H1 (cell line): ENCODE measurements at regions not wholly inside any gene's neighbourhood (a gene's known extent, or its start where the extent isn't known, plus 50 kb on each side); places are given as distances from the start of the nearest gene placed in this dataset.

Experiments used
- CTCF ChIA-PET: fragments of 300-600 bp; sonication (Branson Sonifier 250); formaldehyde crosslinking; loops from one replicate; lab custom pipeline; 2021; ENCODE audit not compliant: partially characterized antibody; lab: Charles Lee
- POLR2A ChIA-PET: fragments of 300-600 bp; sonication (Branson Sonifier 250); formaldehyde crosslinking; loops from one replicate; lab custom pipeline; 2021; ENCODE audit warnings: inconsistent platforms; ENCODE audit not compliant: partially characterized antibody; lab: Charles Lee
- DNase-seq, 2 experiments: peaks; one replicate each; pipeline versions ENCODE4 v3.0.0 to v3.0.0-alpha.2; 2010 to 2022; ENCODE audit warnings: low spot score in 2 of 2, low read depth in 1 of 2, mixed read lengths in 1 of 2
- FAIRE-seq: peaks from 2 replicates; lab custom pipeline; 2011; peaks lifted over from hg19 to GRCh38; lab: Jason Lieb, UNC
- H2AFZ ChIP-seq: 2 replicates; pipeline ENCODE4 v1.8.1; 2012; ENCODE audit warnings: low read length, inconsistent platforms
- H2AK5ac ChIP-seq: 2 replicates; pipeline ENCODE4 v1.6.1; 2013; ENCODE audit warnings: low read depth, low read length
- H2BK120ac ChIP-seq: replicated peaks from 2 replicates; pipeline ENCODE3; 2013; ENCODE audit warnings: low read depth, low read length, inconsistent platforms
- H2BK12ac ChIP-seq: 2 replicates; pipeline ENCODE4 v1.6.1; 2013; ENCODE audit warnings: low read depth, low read length
- H2BK15ac ChIP-seq: 2 replicates; pipeline ENCODE4 v1.6.1; 2013; ENCODE audit warnings: low read length
- H2BK20ac ChIP-seq: 2 replicates; pipeline ENCODE4 v1.6.1; 2013; ENCODE audit warnings: low read length
- H2BK5ac ChIP-seq: 2 replicates; pipeline ENCODE4 v1.6.1; 2013; ENCODE audit warnings: low read depth, low read length
- H3K14ac ChIP-seq: 2 replicates; pipeline ENCODE4 v1.6.1; 2013; ENCODE audit warnings: inconsistent platforms; ENCODE audit not compliant: insufficient read length
- H3K18ac ChIP-seq: 2 replicates; pipeline ENCODE4 v1.6.1; 2013; ENCODE audit warnings: low read length; ENCODE audit errors: extremely low read depth
- H3K23ac ChIP-seq: 2 replicates; pipeline ENCODE4 v1.6.1; 2013; ENCODE audit warnings: inconsistent platforms; ENCODE audit not compliant: insufficient read length
- H3K23me2 ChIP-seq: 2 replicates; pipeline ENCODE4 v1.6.1; 2013; ENCODE audit warnings: low read depth, low read length
- H3K27ac ChIP-seq: 2 replicates; pipeline ENCODE4 v1.6.1; 2011; ENCODE audit warnings: low read depth, low read length, inconsistent platforms
- H3K27me3 ChIP-seq, 4 experiments: replicated peaks in 1 of 4; 1 replicate in 1 of 4; 2 replicates in 3 of 4; pipeline versions ENCODE4 v1.6.1 to v1.8.1; 2011 to 2013; ENCODE audit warnings: low read length in 3 of 4, mild to moderate bottlenecking in 3 of 4, inconsistent platforms in 2 of 4, mixed read lengths in 2 of 4, moderate library complexity in 1 of 4; ENCODE audit not compliant: control insufficient read depth in 3 of 4, insufficient read depth in 3 of 4; ENCODE audit errors: extremely low read depth in 1 of 4
- H3K36me3 ChIP-seq, 4 experiments: 2 replicates each; pipeline versions ENCODE4 v1.6.1 to v1.8.1; 2011 to 2013; ENCODE audit warnings: mild to moderate bottlenecking in 4 of 4, low read length in 3 of 4, moderate library complexity in 2 of 4, control low read depth in 1 of 4, inconsistent platforms in 1 of 4; ENCODE audit not compliant: insufficient read depth in 4 of 4, control insufficient read depth in 2 of 4
- H3K4ac ChIP-seq: replicated peaks from 2 replicates; pipeline ENCODE3; 2013; ENCODE audit warnings: low read length, low read depth, mixed read lengths, inconsistent platforms; ENCODE audit not compliant: insufficient read length
- H3K4me1 ChIP-seq, 4 experiments: replicated peaks in 1 of 4; 1 replicate in 1 of 4; 2 replicates in 3 of 4; pipeline versions ENCODE4 v1.6.1 to v1.8.1; 2011 to 2013; ENCODE audit warnings: low read length in 3 of 4, inconsistent platforms in 2 of 4, mixed read lengths in 1 of 4; ENCODE audit not compliant: insufficient read depth in 4 of 4, control insufficient read depth in 3 of 4
- H3K4me2 ChIP-seq, 2 experiments: 2 replicates each; pipeline versions ENCODE4 v1.6.1 to v1.8.1; 2011 to 2013; ENCODE audit warnings: low read depth in 2 of 2, low read length in 2 of 2, control low read depth in 1 of 2, inconsistent platforms in 1 of 2, mild to moderate bottlenecking in 1 of 2; ENCODE audit not compliant: insufficient read depth in 1 of 2
- H3K4me3 ChIP-seq, 4 experiments: fragments of 200-600, 300-600 bp in 1 of 4; sonication (generic), shearing (Covaris generic), sonication (Bioruptor Twin) in 1 of 4; 2 replicates each; pipeline versions ENCODE4 v1.5.1 to v1.8.1; 2011 to 2016; ENCODE audit warnings: low read length in 4 of 4, low read depth in 3 of 4, control low read depth in 2 of 4, inconsistent platforms in 2 of 4, mild to moderate bottlenecking in 2 of 4, mixed read lengths in 1 of 4, moderate library complexity in 1 of 4; ENCODE audit not compliant: insufficient read depth in 2 of 4; ENCODE audit errors: extremely low read depth in 1 of 4
- H3K56ac ChIP-seq: replicated peaks from 2 replicates; pipeline ENCODE3; 2013; ENCODE audit warnings: low read depth, mild to moderate bottlenecking, mixed read lengths, low read length, inconsistent platforms; ENCODE audit not compliant: insufficient read length
- H3K79me1 ChIP-seq: 2 replicates; pipeline ENCODE4 v1.6.1; 2013; ENCODE audit warnings: low read depth, low read length, control low read depth
- H3K79me2 ChIP-seq, 2 experiments: 2 replicates each; pipeline versions ENCODE4 v1.6.1 to v1.8.1; 2012 to 2013; ENCODE audit warnings: low read length in 2 of 2, mild to moderate bottlenecking in 2 of 2, inconsistent platforms in 1 of 2; ENCODE audit not compliant: insufficient read depth in 2 of 2, control insufficient read depth in 1 of 2
- H3K9ac ChIP-seq, 4 experiments: replicated peaks in 1 of 4; 1 replicate in 1 of 4; 2 replicates in 3 of 4; pipeline versions ENCODE4 v1.6.1 to v1.8.1; 2011 to 2013; ENCODE audit warnings: low read depth in 3 of 4, low read length in 3 of 4, control low read depth in 2 of 4, mild to moderate bottlenecking in 2 of 4, moderate library complexity in 2 of 4, inconsistent platforms in 1 of 4; ENCODE audit errors: extremely low read depth in 1 of 4
- H3K9me3 ChIP-seq, 2 experiments: 2 replicates each; pipeline versions ENCODE4 v1.6.1 to v1.8.1; 2012 to 2013; ENCODE audit warnings: mild to moderate bottlenecking in 2 of 2, moderate library complexity in 2 of 2, control low read depth in 1 of 2, inconsistent platforms in 1 of 2, low read depth in 1 of 2, low read length in 1 of 2, mixed read lengths in 1 of 2; ENCODE audit not compliant: insufficient read depth in 2 of 2
- H4K20me1 ChIP-seq, 2 experiments: replicated peaks in 1 of 2; 2 replicates each; pipeline versions ENCODE3 to v1.8.1; 2011 to 2013; ENCODE audit warnings: inconsistent platforms in 2 of 2, low read length in 2 of 2, mild to moderate bottlenecking in 1 of 2; ENCODE audit not compliant: insufficient read depth in 2 of 2, control insufficient read depth in 1 of 2
- H4K5ac ChIP-seq: 2 replicates; pipeline ENCODE4 v1.6.1; 2013; ENCODE audit warnings: low read length, low read depth, mixed read lengths, inconsistent platforms; ENCODE audit not compliant: insufficient read length
- H4K8ac ChIP-seq: 2 replicates; pipeline ENCODE4 v1.8.0; 2013; ENCODE audit warnings: mild to moderate bottlenecking, moderate library complexity, low read length, inconsistent platforms; ENCODE audit not compliant: insufficient read depth; ENCODE audit errors: extremely low read depth
- H4K91ac ChIP-seq: replicated peaks from 2 replicates; pipeline ENCODE3; 2013; ENCODE audit warnings: low read length, mixed read lengths, inconsistent platforms; ENCODE audit not compliant: insufficient read length
- CHD1 ChIP-seq: IDR thresholded peaks from 2 replicates; pipeline ENCODE4 v1.6.1; 2012; ENCODE audit warnings: low read depth, low read length, improper control_type of control experiment
- CTBP2 ChIP-seq: IDR thresholded peaks from 2 replicates; pipeline ENCODE4 v1.7.0; 2011; ENCODE audit warnings: borderline replicate concordance, mild to moderate bottlenecking, moderate library complexity, mixed read lengths, low read length; ENCODE audit not compliant: insufficient read depth, insufficient read length
- GTF2F1 ChIP-seq: IDR thresholded peaks from 2 replicates; pipeline ENCODE4 v1.6.1; 2012; ENCODE audit warnings: low read depth, low read length, improper control_type of control experiment, borderline replicate concordance
- JUN ChIP-seq: IDR thresholded peaks from 2 replicates; pipeline ENCODE4 v1.6.1; 2011; ENCODE audit warnings: low read depth, mild to moderate bottlenecking, improper control_type of control experiment, low read length
- KDM5A ChIP-seq: fragments of 200-600 bp; IDR thresholded peaks from 2 replicates; pipeline ENCODE4 v1.7.1; 2012; ENCODE audit warnings: mild to moderate bottlenecking, low read length, inconsistent platforms, mixed read lengths
- MAFK ChIP-seq: IDR thresholded peaks from 2 replicates; pipeline ENCODE4 v1.6.1; 2012; ENCODE audit warnings: low read depth, mild to moderate bottlenecking, improper control_type of control experiment, low read length
- NRF1 ChIP-seq: IDR thresholded peaks from 2 replicates; pipeline ENCODE4 v1.6.1; 2011; ENCODE audit warnings: mild to moderate bottlenecking, low read depth, low read length, improper control_type of control experiment
- PHF8 ChIP-seq: fragments of 200-600 bp; sonication (generic); conservative IDR thresholded peaks from 2 replicates; pipeline ENCODE4 v1.7.1; 2012; ENCODE audit warnings: low read depth, mild to moderate bottlenecking, inconsistent platforms, low read length, moderate library complexity
- POLR2AphosphoS5 ChIP-seq: IDR thresholded peaks from 2 replicates; pipeline ENCODE4 v1.6.1; 2011; ENCODE audit warnings: low read depth, low read length
- SIX5 ChIP-seq: IDR thresholded peaks from 2 replicates; pipeline ENCODE4 v1.6.1; 2011; ENCODE audit warnings: mild to moderate bottlenecking, low read depth, low read length
- SP4 ChIP-seq: IDR thresholded peaks from 2 replicates; pipeline ENCODE4 v1.6.1; 2012; ENCODE audit warnings: low read length, inconsistent platforms
- TEAD4 ChIP-seq: IDR thresholded peaks from 2 replicates; pipeline ENCODE4 v1.6.1; 2012; ENCODE audit warnings: low read depth, low read length, inconsistent platforms, mixed read lengths
- WGBS, 2 experiments: shearing (Covaris generic) in 1 of 2; methylation state at CpG; one replicate each; pipeline versions ENCODE4 v1.1.6 to v1.1.7; 2013 to 2015; ENCODE audit warnings: low lambda C conversion rate in 2 of 2, mixed read lengths in 2 of 2, inconsistent platforms in 1 of 2, low coverage in 1 of 2, missing lambda C conversion rate in 1 of 2; ENCODE audit not compliant: insufficient replicate concordance in 2 of 2, insufficient coverage in 1 of 2, insufficient read length in 1 of 2; ENCODE audit errors: extremely low coverage in 1 of 2, missing lambda C conversion rate in 1 of 2; 5-methylcytosine and 5-hydroxymethylcytosine counted together
- TF ChIP-seq, protein P1 (sequence below), 3 experiments: IDR thresholded peaks; 1 replicate in 2 of 3; 2 replicates in 1 of 3; pipeline versions ENCODE4 v1.5.1 to v1.6.1; 2011; ENCODE audit warnings: low read length in 3 of 3, mild to moderate bottlenecking in 3 of 3, inconsistent platforms in 2 of 3, low read depth in 1 of 3, moderate library complexity in 1 of 3; ENCODE audit not compliant: insufficient read depth in 1 of 3; ENCODE audit errors: control extremely low read depth in 1 of 3

DNA sequence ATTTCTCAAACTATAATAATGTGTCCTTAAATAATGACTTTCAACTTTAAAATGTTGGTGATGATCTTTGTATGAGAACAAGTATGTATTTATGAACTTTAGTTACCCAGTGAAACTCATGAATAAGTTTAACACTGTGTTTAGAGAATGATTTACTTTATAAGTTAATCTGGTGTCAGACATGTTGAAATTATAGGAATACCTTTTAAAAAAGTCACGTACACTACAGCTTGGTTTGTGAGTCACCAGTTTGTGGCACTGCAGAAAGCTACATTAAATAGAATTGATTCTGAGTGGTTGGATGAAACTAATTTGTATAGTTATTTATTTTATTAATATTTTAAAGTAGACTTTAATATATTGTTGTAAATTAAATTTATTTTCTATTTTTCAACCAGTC, 1366.2 kb upstream of the PCDH20 start:
- Histone ChIP-seq H3K27me3 (no peaks in the 10 kb centered on the region), H3K18ac (no peak overlapping the region), H3K36me3 (no peaks in the 10 kb centered on the region), H3K27ac (no peak overlapping the region), H2AFZ (no peak overlapping the region), H2BK5ac (no peak overlapping the region), H3K4me2 (no peak overlapping the region), H4K20me1 (no peaks in the 10 kb centered on the region), H3K23me2 (no peaks in the 10 kb centered on the region), H3K56ac (no peak overlapping the region), H3K9me3 (no peaks in the 10 kb centered on the region), H3K14ac (no peak overlapping the region), H4K91ac (no peak overlapping the region), H3K4me3 (no peak overlapping the region), H3K4ac (no peak overlapping the region), H3K79me1 (no peaks in the 10 kb centered on the region), H2BK20ac (no peak overlapping the region), H2BK12ac (no peak overlapping the region), H2BK120ac (no peak overlapping the region), H3K4me1 (no peaks in the 10 kb centered on the region; a peak in 1 of 7 replicates), H2AK5ac (no peak overlapping the region), H3K23ac (no peak overlapping the region), H4K5ac (no peak overlapping the region), H3K9ac (no peak overlapping the region), H4K8ac (no peak overlapping the region), H3K79me2 (no peaks in the 10 kb centered on the region), H2BK15ac (no peak overlapping the region)
- no peak for DNase-seq
- CTCF ChIA-PET: no interaction called here
- POLR2A ChIA-PET: no interaction called here
- TF ChIP-seq SP4: no peak
- TF ChIP-seq PHF8: no peak
- TF ChIP-seq GTF2F1: no peak
- no peak for TF ChIP-seq CTBP2
- no peak for TF ChIP-seq NRF1
- TF ChIP-seq MAFK: no peak
- no peak for TF ChIP-seq JUN
- no peak for TF ChIP-seq KDM5A
- no peak for TF ChIP-seq POLR2AphosphoS5
- no peak for TF ChIP-seq SIX5
- TF ChIP-seq CHD1: no peak
- TF ChIP-seq, protein P1, sequence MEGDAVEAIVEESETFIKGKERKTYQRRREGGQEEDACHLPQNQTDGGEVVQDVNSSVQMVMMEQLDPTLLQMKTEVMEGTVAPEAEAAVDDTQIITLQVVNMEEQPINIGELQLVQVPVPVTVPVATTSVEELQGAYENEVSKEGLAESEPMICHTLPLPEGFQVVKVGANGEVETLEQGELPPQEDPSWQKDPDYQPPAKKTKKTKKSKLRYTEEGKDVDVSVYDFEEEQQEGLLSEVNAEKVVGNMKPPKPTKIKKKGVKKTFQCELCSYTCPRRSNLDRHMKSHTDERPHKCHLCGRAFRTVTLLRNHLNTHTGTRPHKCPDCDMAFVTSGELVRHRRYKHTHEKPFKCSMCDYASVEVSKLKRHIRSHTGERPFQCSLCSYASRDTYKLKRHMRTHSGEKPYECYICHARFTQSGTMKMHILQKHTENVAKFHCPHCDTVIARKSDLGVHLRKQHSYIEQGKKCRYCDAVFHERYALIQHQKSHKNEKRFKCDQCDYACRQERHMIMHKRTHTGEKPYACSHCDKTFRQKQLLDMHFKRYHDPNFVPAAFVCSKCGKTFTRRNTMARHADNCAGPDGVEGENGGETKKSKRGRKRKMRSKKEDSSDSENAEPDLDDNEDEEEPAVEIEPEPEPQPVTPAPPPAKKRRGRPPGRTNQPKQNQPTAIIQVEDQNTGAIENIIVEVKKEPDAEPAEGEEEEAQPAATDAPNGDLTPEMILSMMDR (IDR thresholded peaks at IDR 0.05; ENCODE audit: control extremely low read depth in 1 of 3, insufficient read depth in 1 of 3, low read depth in 1 of 3, low read length in 3 of 3): no peak
- TF ChIP-seq TEAD4: no peak
- WGBS, 2 experiments: 100% methylated on average over 1 of the region's 1 CpG; no CpG with 5 or more reads in 1 of the 2 experiments
- FAIRE-seq: no peak
